GM21786 (cell line): ENCODE measurements at regions not wholly inside any gene's neighbourhood (a gene's known extent, or its start where the extent isn't known, plus 50 kb on each side); places are given as distances from the start of the nearest gene placed in this dataset.
"Not testable (repeated sequence)": the region's sequence is repeated elsewhere in the genome, so short reads cannot be mapped to it uniquely, and the experiment has no call there.

Source experiments
- ATAC-seq: cut with Tn5 transposase; IDR thresholded peaks from one replicate; pipeline ENCODE4 v1.9.1; 2021; ENCODE audit not compliant: unreplicated experiment

DNA sequence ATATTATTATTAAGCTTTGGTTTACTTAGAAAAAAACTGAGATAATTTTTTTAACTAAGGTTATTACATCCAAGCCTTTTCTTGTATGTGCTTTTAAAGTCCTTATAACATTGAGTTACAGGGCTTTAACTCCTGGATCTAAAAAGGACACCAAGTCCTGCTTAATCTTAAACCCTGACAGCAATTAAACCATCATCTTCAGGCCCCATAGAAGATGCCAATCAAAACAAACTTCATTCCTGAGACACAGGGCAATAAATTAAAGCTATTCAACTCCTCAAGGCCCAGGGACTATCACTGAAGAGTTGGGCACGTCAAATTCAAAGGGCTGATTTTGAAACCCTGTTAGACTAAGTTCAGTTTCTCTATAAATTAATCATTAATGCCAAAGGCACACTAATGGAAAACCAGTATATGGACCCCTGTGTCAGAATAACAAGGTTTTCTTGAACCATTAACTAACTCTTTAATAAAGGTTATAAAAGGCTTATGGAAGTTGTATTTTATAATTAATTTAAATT is 1152.6 kb downstream of the NSUN3 start:
- ATAC-seq = no peak

DNA sequence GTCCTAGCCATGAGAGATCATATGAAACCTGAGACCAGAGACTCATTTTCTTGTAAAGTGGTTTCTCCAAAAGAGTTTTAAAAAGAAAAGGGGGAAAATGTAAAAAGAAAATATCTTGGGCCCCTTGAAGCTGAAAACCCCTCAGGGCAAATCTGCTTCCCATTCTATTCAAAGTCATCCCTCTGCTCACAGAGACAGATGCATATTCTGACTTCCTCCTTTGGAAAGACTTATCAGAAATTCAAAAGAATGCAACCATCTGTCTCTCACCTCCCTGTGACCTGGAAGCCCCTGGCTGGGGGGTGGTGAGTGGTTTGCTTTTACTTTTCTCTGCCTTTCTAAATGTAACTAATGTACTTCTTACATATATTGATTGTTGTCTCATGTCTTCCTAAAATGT is 1154.8 kb downstream of the NSUN3 start:
- no peak for ATAC-seq

DNA sequence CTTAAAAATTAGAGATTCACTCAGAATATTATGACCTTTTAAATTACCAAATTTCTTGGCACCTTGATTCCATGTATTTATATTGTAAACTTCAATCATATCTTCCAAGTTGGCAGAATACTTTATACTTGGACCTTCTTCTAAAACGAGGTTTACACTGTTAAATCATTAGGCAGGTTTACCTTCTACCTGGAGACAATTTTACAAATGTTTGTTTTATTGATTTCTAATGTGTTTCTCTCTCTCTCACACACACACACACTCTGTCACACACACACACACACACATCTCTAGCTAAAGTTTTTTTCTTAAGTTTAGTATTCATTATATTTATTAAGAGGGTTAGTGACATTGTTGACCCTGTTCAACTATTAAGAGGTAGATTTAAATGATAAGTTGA is 1155.6 kb downstream of the NSUN3 start:
- ATAC-seq = no peak

DNA sequence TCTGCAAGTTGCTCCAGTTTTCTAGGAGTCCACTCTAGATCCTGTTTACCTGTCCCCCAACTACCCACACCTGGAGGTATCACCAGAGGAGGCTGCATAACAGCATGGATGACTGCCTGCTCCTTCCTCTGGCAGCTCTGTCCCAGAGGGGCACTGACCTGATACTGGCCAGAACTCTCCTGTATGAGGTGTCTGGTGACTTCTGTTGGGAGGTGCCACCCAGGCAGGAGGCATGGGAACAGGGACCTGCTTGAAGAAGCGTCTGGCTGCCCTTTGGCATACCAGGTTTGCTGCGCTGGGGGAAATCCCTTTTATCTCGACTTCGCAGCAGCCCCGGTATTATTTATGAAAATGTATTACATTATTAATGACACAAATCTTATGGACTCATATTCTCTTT is 1163.6 kb downstream of the NSUN3 start:
- ATAC-seq = no peak

DNA sequence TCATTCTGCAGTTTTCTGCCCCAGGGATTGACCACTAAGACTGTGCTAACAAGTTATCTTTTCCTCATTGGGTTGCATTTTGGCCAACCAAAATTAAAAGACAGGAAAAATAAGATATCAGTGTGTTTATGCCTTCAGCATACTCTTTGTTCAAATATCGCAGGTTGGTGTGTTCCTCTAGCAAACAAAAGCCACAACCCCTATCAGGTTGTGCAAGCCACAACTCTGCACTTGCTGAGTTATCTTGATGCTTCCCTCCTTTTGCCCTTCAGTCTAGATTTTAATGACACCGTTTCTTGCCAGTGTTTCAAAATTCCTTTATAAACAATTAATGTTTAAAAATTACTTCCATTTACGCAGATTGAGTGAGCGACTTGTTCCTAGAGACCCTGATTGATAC is 1164.2 kb downstream of the NSUN3 start:
- no peak for ATAC-seq

DNA sequence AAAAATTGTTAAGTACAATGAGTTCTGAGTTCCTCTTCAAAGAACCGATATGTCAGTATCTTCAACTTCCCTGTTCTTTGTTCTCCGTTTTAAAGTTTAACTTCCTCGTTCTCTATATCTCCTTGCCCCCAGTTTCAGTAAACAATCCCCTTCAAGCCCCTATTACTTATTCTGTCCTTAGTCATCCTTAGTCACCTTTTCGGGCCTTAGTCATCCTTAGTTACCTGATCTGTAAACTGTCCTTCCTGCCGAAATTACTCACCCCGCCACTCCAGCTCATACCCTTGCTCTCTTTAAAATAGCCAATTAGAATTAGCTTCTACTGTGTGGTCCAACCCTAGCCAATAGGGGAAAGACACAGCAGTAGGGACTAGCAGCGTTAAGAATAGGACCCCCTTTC is 1165.6 kb downstream of the NSUN3 start:
- no peak for ATAC-seq

DNA sequence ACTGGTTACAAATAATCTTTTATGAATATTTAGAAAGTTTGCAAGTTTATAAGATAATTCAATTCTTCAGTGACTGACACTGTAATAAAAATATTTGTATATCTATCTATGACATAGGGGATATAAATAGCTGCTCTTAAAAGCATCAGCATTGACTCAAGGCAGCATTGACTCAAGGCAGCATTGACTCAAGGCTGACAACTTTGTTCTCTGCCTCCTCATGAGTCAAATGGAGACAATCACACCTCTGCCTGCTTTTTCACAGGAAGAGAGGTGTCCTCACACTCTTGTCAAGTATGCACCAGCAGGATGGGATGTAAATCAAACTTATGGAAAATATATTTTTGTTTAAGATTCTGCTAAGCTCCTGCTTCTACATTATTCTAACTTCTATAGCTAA is 1173.1 kb downstream of the NSUN3 start:
- no peak for ATAC-seq

DNA sequence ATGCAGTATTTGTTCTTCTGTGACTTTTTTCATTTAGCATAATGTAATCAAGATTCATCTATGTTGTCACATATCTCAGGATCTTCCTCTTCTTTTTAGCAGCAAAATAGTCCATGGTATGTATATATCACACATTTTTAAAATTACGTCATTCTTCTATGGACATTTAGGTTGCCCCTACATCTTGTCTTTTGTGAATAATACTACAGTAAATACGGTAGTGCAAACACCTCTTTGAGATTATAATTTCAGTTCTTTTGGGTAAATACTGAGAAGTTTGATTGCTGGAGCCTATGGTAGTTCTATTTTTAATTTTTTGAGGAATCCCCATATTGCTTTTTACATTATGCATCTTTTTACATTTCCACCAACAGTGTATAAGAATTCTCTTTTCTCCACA is 1174.9 kb downstream of the NSUN3 start:
- no peak for ATAC-seq

DNA sequence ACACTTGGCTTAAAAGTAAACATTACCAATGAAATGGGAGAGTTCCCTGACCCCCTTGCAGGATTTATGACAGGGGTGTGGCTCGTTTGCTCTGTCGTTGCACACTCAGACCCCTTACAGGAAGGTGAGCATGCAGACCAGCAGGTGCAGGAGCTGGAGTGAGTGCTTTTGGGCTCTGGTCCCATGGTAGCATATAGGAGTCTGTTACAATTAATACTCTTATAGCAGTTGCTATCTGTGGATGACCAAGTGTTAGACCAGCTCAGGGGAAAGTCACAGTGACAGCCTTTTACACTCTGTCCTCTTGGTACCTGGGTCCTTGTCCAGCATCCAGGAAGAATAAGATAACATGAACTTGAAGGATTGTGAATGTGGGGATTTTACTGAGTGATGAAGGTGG is 1177.5 kb downstream of the NSUN3 start:
- ATAC-seq = no peak

DNA sequence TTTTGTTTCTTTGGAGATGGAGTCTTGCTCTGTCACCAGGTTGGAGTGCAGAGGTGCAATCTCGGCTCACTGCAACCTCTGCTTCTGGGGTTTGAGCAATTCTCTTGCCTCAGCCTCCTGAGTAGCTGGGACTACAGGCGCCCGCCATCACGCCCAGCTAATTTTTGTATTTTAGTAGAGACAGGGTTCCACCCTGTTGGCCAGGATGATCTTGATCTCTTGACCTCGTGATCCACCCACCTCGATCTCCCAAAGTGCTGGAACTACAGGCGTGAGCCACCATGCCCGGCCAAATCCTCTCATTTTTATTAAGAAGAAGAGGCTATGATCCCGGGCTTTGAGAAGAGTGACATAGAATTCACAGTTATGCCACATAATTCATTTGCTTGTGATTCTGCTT is 1178.4 kb downstream of the NSUN3 start:
- ATAC-seq = not testable (repeated sequence)

DNA sequence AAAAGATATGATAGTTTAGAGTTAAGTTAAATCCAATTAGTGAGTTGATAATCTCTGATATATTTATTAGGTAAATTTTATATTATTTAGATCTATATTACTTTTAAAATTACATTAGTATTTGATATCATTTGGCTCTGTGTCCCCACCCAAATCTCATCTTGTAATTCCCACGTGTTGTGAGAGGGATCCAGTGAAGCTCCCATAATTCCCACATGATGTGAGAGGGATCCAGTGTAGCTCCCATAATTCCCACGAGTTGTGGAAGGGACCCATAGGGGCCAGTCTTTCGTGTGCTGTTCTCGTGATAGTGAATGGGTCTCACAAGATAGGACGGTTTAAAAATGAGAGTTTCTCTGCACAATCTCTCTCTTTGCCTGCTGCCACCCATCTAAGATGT is 1183.6 kb downstream of the NSUN3 start:
- no peak for ATAC-seq

DNA sequence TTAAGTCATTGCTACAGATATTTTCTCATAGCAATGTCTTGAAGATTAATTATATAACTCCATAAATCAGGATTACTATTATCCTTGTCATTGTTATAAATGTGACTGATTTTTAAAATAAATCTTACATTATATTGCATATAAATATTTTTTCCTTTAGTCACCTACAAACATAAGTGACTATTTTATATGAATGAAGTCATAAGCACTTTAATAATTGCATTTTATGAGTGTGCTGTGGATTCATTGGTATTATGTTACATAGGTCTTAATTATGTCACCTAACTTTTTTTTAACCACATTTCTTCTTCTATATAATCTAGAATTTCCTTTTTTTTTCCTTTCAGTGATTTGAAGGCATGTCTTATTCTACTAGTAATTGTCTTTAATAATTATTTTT is 1191.2 kb downstream of the NSUN3 start:
- no peak for ATAC-seq

DNA sequence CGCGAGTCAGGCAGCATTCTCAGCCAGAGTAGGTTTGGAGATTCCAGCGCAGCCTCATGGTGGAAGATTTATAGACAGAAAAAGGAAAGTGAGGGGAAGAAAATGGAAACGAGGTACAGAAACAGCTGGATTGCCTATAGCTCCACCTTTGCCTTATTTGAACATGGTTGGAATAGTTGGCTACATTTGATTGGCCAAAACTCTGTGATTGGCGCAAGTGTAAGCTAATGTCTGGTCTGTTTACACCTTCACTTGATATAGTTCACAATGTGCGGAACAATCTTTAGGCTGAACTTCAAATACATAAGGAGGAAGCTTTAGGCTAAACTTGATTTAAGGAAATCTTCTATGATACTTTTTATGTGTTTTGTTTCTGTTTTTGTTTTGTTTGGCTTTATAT is 1191.9 kb downstream of the NSUN3 start:
- ATAC-seq = no peak

DNA sequence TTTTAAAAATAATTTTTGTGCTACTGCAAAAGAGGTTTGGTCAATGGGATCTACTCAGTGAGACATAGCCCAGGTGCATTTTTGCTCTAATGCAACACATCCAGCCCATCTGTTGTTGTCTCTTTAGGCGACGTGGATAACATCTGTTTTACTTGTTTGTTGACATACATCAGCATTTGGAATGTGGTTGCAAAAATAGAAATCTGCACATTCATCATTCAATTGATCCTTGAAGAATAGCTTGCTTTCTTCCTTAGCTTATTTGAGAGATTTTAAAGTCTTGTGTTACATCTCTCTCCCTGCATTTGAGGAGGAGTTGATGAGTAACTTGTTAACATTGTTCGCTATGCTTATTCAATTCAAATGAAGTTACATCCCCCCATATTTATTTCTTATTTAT is 1202.3 kb downstream of the NSUN3 start:
- no peak for ATAC-seq

DNA sequence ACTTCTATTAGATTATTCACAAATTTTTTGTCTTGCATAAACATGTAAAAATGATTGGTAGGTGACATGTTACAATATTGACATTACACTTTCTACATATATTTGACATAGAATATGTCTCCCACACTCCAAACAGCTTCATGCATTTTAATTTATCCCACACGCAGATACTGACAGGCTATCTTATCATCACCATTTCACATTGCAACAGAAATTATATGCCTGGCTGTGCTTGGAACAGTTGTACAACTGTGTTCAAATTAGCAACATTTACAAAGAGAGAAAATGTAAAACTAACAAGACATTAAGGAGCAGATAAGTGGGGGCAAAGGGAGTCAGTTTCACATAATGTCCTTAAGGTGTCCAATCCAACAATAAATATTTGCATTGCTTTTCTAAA is 1208.5 kb downstream of the NSUN3 start:
- no peak for ATAC-seq

DNA sequence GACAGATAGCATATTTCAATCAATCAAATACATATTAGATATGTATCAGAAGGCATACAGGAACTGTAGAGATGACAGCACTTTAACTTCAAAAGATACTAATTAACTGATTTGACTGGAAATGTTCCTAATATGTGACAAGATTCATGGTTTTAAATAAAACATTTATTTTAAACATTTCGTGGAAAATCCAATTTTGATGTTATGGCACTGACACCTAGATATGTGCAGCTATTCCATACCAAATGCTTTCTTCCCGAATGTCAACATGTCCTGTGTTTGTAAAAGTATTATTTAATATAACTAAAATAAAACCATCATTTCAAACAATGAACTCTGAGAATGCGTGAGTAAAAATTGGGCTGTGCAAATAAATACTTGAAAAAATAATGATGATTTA is 1209.3 kb downstream of the NSUN3 start:
- no peak for ATAC-seq

DNA sequence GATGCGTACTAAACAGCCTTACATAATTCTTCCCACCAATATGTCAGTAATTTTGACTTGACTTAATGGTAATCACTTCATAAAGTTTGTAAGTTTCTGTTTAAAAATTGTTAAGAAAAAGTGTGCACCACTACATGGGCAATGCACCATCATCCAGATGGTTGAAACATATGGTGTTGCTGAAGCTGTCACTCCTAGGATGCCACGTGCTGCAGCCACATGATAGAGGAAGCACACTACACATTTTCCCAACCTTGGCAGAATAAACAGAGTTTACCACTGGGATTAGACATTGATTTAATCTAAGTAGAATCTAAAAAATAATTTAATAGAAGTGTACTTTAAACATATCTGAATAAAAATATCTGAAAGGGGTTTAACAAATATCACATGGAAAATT is 1209.9 kb downstream of the NSUN3 start:
- no peak for ATAC-seq

DNA sequence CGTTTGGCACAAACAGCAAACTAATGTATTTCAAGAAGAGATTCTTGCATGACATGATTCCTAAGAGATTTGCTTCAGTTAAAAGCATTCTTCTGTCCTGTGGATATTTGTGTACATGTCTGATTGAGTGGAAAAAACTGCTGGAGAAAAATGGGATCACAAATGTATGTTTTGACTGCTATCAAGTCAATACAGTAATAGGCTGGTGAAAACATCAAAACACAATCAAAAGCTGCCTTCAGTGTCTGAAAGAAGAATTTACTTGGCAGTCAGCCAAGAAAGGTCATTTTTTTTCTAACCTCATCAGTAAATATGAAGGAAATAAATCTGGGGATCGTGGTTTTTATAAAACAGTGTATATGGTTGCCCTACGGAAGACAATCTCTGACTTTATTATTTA is 1214.8 kb downstream of the NSUN3 start:
- ATAC-seq = no peak

DNA sequence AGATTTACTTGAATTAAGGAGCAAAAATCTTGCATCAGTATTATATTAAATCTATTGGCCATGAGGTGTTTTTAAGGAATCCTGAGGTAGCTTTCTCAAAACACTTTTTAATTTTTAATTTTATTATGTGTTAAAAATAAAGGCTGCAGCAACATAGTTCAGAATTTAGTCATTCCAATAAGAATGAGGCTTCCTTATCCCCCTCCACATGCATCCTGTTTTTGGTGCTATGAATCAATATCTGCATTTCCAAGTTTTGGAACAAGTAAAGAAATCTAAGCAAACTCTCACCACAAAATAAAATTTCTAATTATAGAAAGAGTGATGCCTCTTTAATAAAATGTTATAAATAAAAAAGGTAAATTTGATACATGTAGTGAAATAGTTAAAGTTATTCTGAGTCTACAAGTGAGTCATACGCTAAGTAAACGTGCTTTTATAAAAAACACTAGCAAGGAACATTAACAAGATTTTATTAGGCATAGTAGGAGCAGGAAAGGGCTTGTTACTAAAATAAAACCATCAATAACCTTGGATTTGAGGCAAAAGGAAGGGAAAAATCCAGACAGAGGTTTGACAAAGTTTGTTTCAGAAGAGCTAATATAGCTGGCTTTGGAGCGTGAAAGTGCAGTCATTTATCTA is 1218.0 kb downstream of the NSUN3 start:
- ATAC-seq = no peak

DNA sequence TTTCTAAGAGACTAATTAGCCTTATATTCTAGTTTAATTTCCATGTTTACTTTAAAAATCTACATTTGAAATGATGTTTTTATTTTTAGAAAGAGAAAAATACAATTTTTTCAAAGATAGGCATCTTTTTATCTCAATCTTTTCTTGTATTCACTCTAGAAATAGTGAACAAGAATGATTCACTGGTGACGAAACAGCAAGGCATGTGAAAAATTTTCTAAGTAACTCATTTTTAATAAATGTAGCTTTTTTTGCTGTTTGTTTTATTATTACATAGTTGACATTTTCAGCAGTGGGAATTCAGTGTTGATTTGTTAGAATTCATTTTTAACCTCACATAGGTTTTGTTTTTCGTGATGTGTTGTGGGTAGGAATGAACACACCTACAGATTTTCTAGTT is 1226.4 kb downstream of the NSUN3 start:
- no peak for ATAC-seq

DNA sequence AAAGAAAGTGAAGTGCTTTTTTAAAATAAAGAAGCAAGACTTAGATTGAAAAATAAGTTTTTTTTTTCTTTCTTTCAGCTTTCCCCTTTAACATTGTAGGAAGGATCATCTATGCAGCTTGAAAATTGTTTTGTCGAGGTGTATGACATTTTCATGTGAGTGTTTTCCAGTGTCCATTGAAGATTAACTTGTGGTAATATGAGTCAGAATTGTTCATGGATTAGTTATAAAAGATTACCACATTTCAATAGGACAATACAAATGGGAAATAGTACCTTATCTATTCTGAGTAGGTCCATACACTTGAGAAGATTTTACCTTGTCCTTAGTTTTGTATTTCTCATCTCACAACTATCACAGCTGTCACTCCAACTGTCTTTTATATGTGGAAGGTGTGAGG is 1234.7 kb downstream of the NSUN3 start:
- ATAC-seq = no peak

DNA sequence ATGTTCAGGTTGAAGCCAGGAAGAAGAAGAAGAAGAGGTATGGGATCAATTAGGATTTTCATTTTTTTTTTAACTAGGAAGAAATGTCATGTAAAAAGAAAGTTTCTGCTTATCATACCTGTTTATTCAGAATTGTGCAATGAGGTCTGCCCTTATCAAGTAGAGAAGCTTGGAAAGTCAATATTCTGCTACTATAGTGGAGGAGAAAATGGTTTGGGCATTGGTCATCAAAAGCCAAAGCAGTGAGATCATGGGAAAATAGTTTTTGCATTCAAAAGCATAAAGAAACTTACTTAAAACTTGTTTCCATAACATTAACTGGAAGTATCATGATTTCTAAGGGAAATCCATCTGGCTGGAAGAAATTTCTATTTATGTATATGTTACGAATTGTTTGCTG is 1239.2 kb downstream of the NSUN3 start:
- no peak for ATAC-seq

DNA sequence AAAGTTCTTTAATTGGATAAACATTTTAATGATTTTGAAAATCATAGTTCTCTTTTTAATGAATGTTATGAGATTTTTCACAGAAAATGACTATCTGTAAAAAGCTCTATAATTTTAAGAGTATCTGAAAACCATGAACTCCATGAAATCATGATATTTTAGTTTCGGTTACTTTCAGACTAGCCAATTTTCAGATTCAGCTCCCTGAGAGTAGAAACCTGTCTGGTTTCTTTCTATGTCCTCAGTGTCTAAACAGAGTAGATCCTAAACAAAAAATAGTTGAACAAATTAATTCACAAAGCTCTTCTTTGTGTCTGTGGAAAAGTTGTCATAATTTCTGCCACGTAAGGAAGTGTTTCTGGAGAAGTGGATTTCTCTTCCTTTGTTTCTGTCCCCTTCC is 1247.7 kb downstream of the NSUN3 start:
- ATAC-seq = no peak

DNA sequence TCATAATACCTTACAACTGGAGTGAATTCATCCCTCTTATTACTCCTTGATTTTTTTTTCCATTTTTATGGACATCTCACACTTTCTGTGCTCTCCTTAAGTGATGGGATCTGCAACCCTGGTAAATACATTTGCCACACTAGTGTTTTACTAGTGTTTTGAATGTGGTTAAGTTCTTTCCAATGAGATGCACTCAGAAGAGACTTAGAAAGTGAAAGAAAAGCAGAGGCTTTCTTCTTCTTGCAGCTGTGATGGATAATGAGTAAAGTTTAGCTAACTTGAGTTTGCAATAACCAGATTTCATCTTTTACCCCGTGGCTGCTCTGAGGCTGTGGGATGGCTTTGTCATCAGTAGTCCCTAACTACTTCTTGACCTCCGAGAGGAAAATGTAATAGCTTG is 1248.4 kb downstream of the NSUN3 start:
- ATAC-seq = no peak
